H1 (cell line): ENCODE measurements at regions not wholly inside any gene's neighbourhood (a gene's known extent, or its start where the extent isn't known, plus 50 kb on each side); places are given as distances from the start of the nearest gene placed in this dataset.

Experiments used
- CTCF ChIA-PET: fragments of 300-600 bp; sonication (Branson Sonifier 250); formaldehyde crosslinking; loops from one replicate; lab custom pipeline; 2021; ENCODE audit not compliant: partially characterized antibody; lab: Charles Lee
- POLR2A ChIA-PET: fragments of 300-600 bp; sonication (Branson Sonifier 250); formaldehyde crosslinking; loops from one replicate; lab custom pipeline; 2021; ENCODE audit warnings: inconsistent platforms; ENCODE audit not compliant: partially characterized antibody; lab: Charles Lee
- DNase-seq, 2 experiments: peaks; one replicate each; pipeline versions ENCODE4 v3.0.0 to v3.0.0-alpha.2; 2010 to 2022; ENCODE audit warnings: low spot score in 2 of 2, low read depth in 1 of 2, mixed read lengths in 1 of 2
- FAIRE-seq: peaks from 2 replicates; lab custom pipeline; 2011; peaks lifted over from hg19 to GRCh38; lab: Jason Lieb, UNC
- H2AFZ ChIP-seq: 2 replicates; pipeline ENCODE4 v1.8.1; 2012; ENCODE audit warnings: low read length, inconsistent platforms
- H2AK5ac ChIP-seq: 2 replicates; pipeline ENCODE4 v1.6.1; 2013; ENCODE audit warnings: low read depth, low read length
- H2BK120ac ChIP-seq: replicated peaks from 2 replicates; pipeline ENCODE3; 2013; ENCODE audit warnings: low read depth, low read length, inconsistent platforms
- H2BK12ac ChIP-seq: 2 replicates; pipeline ENCODE4 v1.6.1; 2013; ENCODE audit warnings: low read depth, low read length
- H2BK15ac ChIP-seq: 2 replicates; pipeline ENCODE4 v1.6.1; 2013; ENCODE audit warnings: low read length
- H2BK20ac ChIP-seq: 2 replicates; pipeline ENCODE4 v1.6.1; 2013; ENCODE audit warnings: low read length
- H2BK5ac ChIP-seq: 2 replicates; pipeline ENCODE4 v1.6.1; 2013; ENCODE audit warnings: low read depth, low read length
- H3K14ac ChIP-seq: 2 replicates; pipeline ENCODE4 v1.6.1; 2013; ENCODE audit warnings: inconsistent platforms; ENCODE audit not compliant: insufficient read length
- H3K18ac ChIP-seq: 2 replicates; pipeline ENCODE4 v1.6.1; 2013; ENCODE audit warnings: low read length; ENCODE audit errors: extremely low read depth
- H3K23ac ChIP-seq: 2 replicates; pipeline ENCODE4 v1.6.1; 2013; ENCODE audit warnings: inconsistent platforms; ENCODE audit not compliant: insufficient read length
- H3K23me2 ChIP-seq: 2 replicates; pipeline ENCODE4 v1.6.1; 2013; ENCODE audit warnings: low read depth, low read length
- H3K27ac ChIP-seq: 2 replicates; pipeline ENCODE4 v1.6.1; 2011; ENCODE audit warnings: low read depth, low read length, inconsistent platforms
- H3K27me3 ChIP-seq, 4 experiments: replicated peaks in 1 of 4; 1 replicate in 1 of 4; 2 replicates in 3 of 4; pipeline versions ENCODE4 v1.6.1 to v1.8.1; 2011 to 2013; ENCODE audit warnings: low read length in 3 of 4, mild to moderate bottlenecking in 3 of 4, inconsistent platforms in 2 of 4, mixed read lengths in 2 of 4, moderate library complexity in 1 of 4; ENCODE audit not compliant: control insufficient read depth in 3 of 4, insufficient read depth in 3 of 4; ENCODE audit errors: extremely low read depth in 1 of 4
- H3K36me3 ChIP-seq, 4 experiments: 2 replicates each; pipeline versions ENCODE4 v1.6.1 to v1.8.1; 2011 to 2013; ENCODE audit warnings: mild to moderate bottlenecking in 4 of 4, low read length in 3 of 4, moderate library complexity in 2 of 4, control low read depth in 1 of 4, inconsistent platforms in 1 of 4; ENCODE audit not compliant: insufficient read depth in 4 of 4, control insufficient read depth in 2 of 4
- H3K4ac ChIP-seq: replicated peaks from 2 replicates; pipeline ENCODE3; 2013; ENCODE audit warnings: low read length, low read depth, mixed read lengths, inconsistent platforms; ENCODE audit not compliant: insufficient read length
- H3K4me1 ChIP-seq, 4 experiments: replicated peaks in 1 of 4; 1 replicate in 1 of 4; 2 replicates in 3 of 4; pipeline versions ENCODE4 v1.6.1 to v1.8.1; 2011 to 2013; ENCODE audit warnings: low read length in 3 of 4, inconsistent platforms in 2 of 4, mixed read lengths in 1 of 4; ENCODE audit not compliant: insufficient read depth in 4 of 4, control insufficient read depth in 3 of 4
- H3K4me2 ChIP-seq, 2 experiments: 2 replicates each; pipeline versions ENCODE4 v1.6.1 to v1.8.1; 2011 to 2013; ENCODE audit warnings: low read depth in 2 of 2, low read length in 2 of 2, control low read depth in 1 of 2, inconsistent platforms in 1 of 2, mild to moderate bottlenecking in 1 of 2; ENCODE audit not compliant: insufficient read depth in 1 of 2
- H3K4me3 ChIP-seq, 4 experiments: fragments of 200-600, 300-600 bp in 1 of 4; sonication (generic), shearing (Covaris generic), sonication (Bioruptor Twin) in 1 of 4; 2 replicates each; pipeline versions ENCODE4 v1.5.1 to v1.8.1; 2011 to 2016; ENCODE audit warnings: low read length in 4 of 4, low read depth in 3 of 4, control low read depth in 2 of 4, inconsistent platforms in 2 of 4, mild to moderate bottlenecking in 2 of 4, mixed read lengths in 1 of 4, moderate library complexity in 1 of 4; ENCODE audit not compliant: insufficient read depth in 2 of 4; ENCODE audit errors: extremely low read depth in 1 of 4
- H3K56ac ChIP-seq: replicated peaks from 2 replicates; pipeline ENCODE3; 2013; ENCODE audit warnings: low read depth, mild to moderate bottlenecking, mixed read lengths, low read length, inconsistent platforms; ENCODE audit not compliant: insufficient read length
- H3K79me1 ChIP-seq: 2 replicates; pipeline ENCODE4 v1.6.1; 2013; ENCODE audit warnings: low read depth, low read length, control low read depth
- H3K79me2 ChIP-seq, 2 experiments: 2 replicates each; pipeline versions ENCODE4 v1.6.1 to v1.8.1; 2012 to 2013; ENCODE audit warnings: low read length in 2 of 2, mild to moderate bottlenecking in 2 of 2, inconsistent platforms in 1 of 2; ENCODE audit not compliant: insufficient read depth in 2 of 2, control insufficient read depth in 1 of 2
- H3K9ac ChIP-seq, 4 experiments: replicated peaks in 1 of 4; 1 replicate in 1 of 4; 2 replicates in 3 of 4; pipeline versions ENCODE4 v1.6.1 to v1.8.1; 2011 to 2013; ENCODE audit warnings: low read depth in 3 of 4, low read length in 3 of 4, control low read depth in 2 of 4, mild to moderate bottlenecking in 2 of 4, moderate library complexity in 2 of 4, inconsistent platforms in 1 of 4; ENCODE audit errors: extremely low read depth in 1 of 4
- H3K9me3 ChIP-seq, 2 experiments: 2 replicates each; pipeline versions ENCODE4 v1.6.1 to v1.8.1; 2012 to 2013; ENCODE audit warnings: mild to moderate bottlenecking in 2 of 2, moderate library complexity in 2 of 2, control low read depth in 1 of 2, inconsistent platforms in 1 of 2, low read depth in 1 of 2, low read length in 1 of 2, mixed read lengths in 1 of 2; ENCODE audit not compliant: insufficient read depth in 2 of 2
- H4K20me1 ChIP-seq, 2 experiments: replicated peaks in 1 of 2; 2 replicates each; pipeline versions ENCODE3 to v1.8.1; 2011 to 2013; ENCODE audit warnings: inconsistent platforms in 2 of 2, low read length in 2 of 2, mild to moderate bottlenecking in 1 of 2; ENCODE audit not compliant: insufficient read depth in 2 of 2, control insufficient read depth in 1 of 2
- H4K5ac ChIP-seq: 2 replicates; pipeline ENCODE4 v1.6.1; 2013; ENCODE audit warnings: low read length, low read depth, mixed read lengths, inconsistent platforms; ENCODE audit not compliant: insufficient read length
- H4K8ac ChIP-seq: 2 replicates; pipeline ENCODE4 v1.8.0; 2013; ENCODE audit warnings: mild to moderate bottlenecking, moderate library complexity, low read length, inconsistent platforms; ENCODE audit not compliant: insufficient read depth; ENCODE audit errors: extremely low read depth
- H4K91ac ChIP-seq: replicated peaks from 2 replicates; pipeline ENCODE3; 2013; ENCODE audit warnings: low read length, mixed read lengths, inconsistent platforms; ENCODE audit not compliant: insufficient read length
- BCL11A ChIP-seq, 2 experiments: IDR thresholded peaks; one replicate each; pipeline ENCODE4 v1.6.1; 2011; ENCODE audit warnings: low read depth in 2 of 2, low read length in 2 of 2, mild to moderate bottlenecking in 2 of 2
- CBX5 ChIP-seq: fragments of 300-800, 300-1000 bp; sonication (generic); IDR thresholded peaks from 2 replicates; pipeline ENCODE4 v1.7.1; 2016; ENCODE audit warnings: antibody characterized with exemption, low read length, low read depth
- CTCF ChIP-seq, 3 experiments: IDR thresholded peaks; 1 replicate in 2 of 3; 2 replicates in 1 of 3; pipeline versions ENCODE4 v1.5.1 to v1.6.1; 2011; ENCODE audit warnings: low read length in 3 of 3, mild to moderate bottlenecking in 3 of 3, inconsistent platforms in 2 of 3, low read depth in 1 of 3, moderate library complexity in 1 of 3; ENCODE audit not compliant: insufficient read depth in 1 of 3; ENCODE audit errors: control extremely low read depth in 1 of 3
- KDM5A ChIP-seq: fragments of 200-600 bp; IDR thresholded peaks from 2 replicates; pipeline ENCODE4 v1.7.1; 2012; ENCODE audit warnings: mild to moderate bottlenecking, low read length, inconsistent platforms, mixed read lengths
- MAFK ChIP-seq: IDR thresholded peaks from 2 replicates; pipeline ENCODE4 v1.6.1; 2012; ENCODE audit warnings: low read depth, mild to moderate bottlenecking, improper control_type of control experiment, low read length
- RBBP5 ChIP-seq: IDR thresholded peaks from 2 replicates; pipeline ENCODE4 v1.7.1; 2012; ENCODE audit warnings: low read depth, mild to moderate bottlenecking, inconsistent platforms, low read length, moderate library complexity, borderline replicate concordance
- SIRT6 ChIP-seq: IDR thresholded peaks from one replicate; pipeline ENCODE4 v1.7.1; 2012; ENCODE audit warnings: low read length, inconsistent platforms
- SP2 ChIP-seq: IDR thresholded peaks from 2 replicates; pipeline ENCODE4 v1.6.1; 2012; ENCODE audit warnings: mild to moderate bottlenecking, low read length, inconsistent platforms
- SRF ChIP-seq: IDR thresholded peaks from 2 replicates; pipeline ENCODE4 v1.6.1; 2011; ENCODE audit warnings: mild to moderate bottlenecking, low read depth, low read length, moderate library complexity
- TEAD4 ChIP-seq: IDR thresholded peaks from 2 replicates; pipeline ENCODE4 v1.6.1; 2012; ENCODE audit warnings: low read depth, low read length, inconsistent platforms, mixed read lengths
- WGBS, 2 experiments: shearing (Covaris generic) in 1 of 2; methylation state at CpG; one replicate each; pipeline versions ENCODE4 v1.1.6 to v1.1.7; 2013 to 2015; ENCODE audit warnings: low lambda C conversion rate in 2 of 2, mixed read lengths in 2 of 2, inconsistent platforms in 1 of 2, low coverage in 1 of 2, missing lambda C conversion rate in 1 of 2; ENCODE audit not compliant: insufficient replicate concordance in 2 of 2, insufficient coverage in 1 of 2, insufficient read length in 1 of 2; ENCODE audit errors: extremely low coverage in 1 of 2, missing lambda C conversion rate in 1 of 2; 5-methylcytosine and 5-hydroxymethylcytosine counted together
- TF ChIP-seq, protein P1 (sequence below): IDR thresholded peaks from 2 replicates; pipeline ENCODE4 v1.6.1; 2012; ENCODE audit warnings: inconsistent platforms

- H3K23me2 ChIP-seq = no peaks in the 10 kb centered on the region
- no peak overlapping the region for H3K18ac ChIP-seq
- 76% methylated on average over 4 of the region's 4 CpGs; no CpG with 5 or more reads in 1 of the 2 experiments for WGBS, 2 experiments
- no peak overlapping the region for H3K56ac ChIP-seq
- H4K91ac ChIP-seq = no peak overlapping the region
- FAIRE-seq = no peak
- no peaks in the 10 kb centered on the region for H3K36me3 ChIP-seq
- H3K4ac ChIP-seq = no peak overlapping the region
- no peak overlapping the region for H2AK5ac ChIP-seq
- DNase-seq = no peak
- H3K4me3 ChIP-seq = no peak overlapping the region
- H2BK5ac ChIP-seq = no peak overlapping the region
- 0 out of 4 replicates have a peak, but pooled peaks cover 0 to 2% of the 10 kb centered on the region in 2 experiments for H3K9me3 ChIP-seq
- no peak overlapping the region for H3K4me2 ChIP-seq
- H2BK120ac ChIP-seq = no peak overlapping the region
- H3K27me3 ChIP-seq = no peaks in the 10 kb centered on the region
- no peaks in the 10 kb centered on the region for H3K79me2 ChIP-seq
- H3K23ac ChIP-seq = no peak overlapping the region
- no peak overlapping the region for H2BK15ac ChIP-seq
- no peak overlapping the region for H2BK20ac ChIP-seq
- no peak overlapping the region for H3K9ac ChIP-seq
- no peak overlapping the region for H2BK12ac ChIP-seq
- POLR2A ChIA-PET = no interaction called here
- no peak overlapping the region for H3K27ac ChIP-seq
- no peak overlapping the region for H4K5ac ChIP-seq
- no peak overlapping the region for H4K8ac ChIP-seq
- H2AFZ ChIP-seq = no peak overlapping the region
- H3K14ac ChIP-seq = no peak overlapping the region
- H3K4me1 ChIP-seq = peaks cover 0 to 3% (median 1%) of the 10 kb centered on the region in 4 experiments; a peak in 2 of 7 replicates
- CTCF ChIA-PET = interaction anchor here (0.7 to 35.5 kb wide), 7 partner anchors 10 to 181 kb away, joined by 3 to 992 read pairs (median 4); no protein-coding TSS in a partner anchor
- peaks cover 0 to 2% of the 10 kb centered on the region in 2 experiments for H4K20me1 ChIP-seq
- no peaks in the 10 kb centered on the region for H3K79me1 ChIP-seq
- TF ChIP-seq, protein P1, sequence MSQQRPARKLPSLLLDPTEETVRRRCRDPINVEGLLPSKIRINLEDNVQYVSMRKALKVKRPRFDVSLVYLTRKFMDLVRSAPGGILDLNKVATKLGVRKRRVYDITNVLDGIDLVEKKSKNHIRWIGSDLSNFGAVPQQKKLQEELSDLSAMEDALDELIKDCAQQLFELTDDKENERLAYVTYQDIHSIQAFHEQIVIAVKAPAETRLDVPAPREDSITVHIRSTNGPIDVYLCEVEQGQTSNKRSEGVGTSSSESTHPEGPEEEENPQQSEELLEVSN = no peak
- TF ChIP-seq TEAD4 (no peak), SRF (no peak), SIRT6 (no peak), KDM5A (no peak), BCL11A (IDR thresholded peaks at IDR 0.05; ENCODE audit: low read depth in 2 of 2, low read length in 2 of 2) (no peak), RBBP5 (no peak), CBX5 (no peak), CTCF (IDR thresholded peaks at IDR 0.05; ENCODE audit: control extremely low read depth in 1 of 3, insufficient read depth in 1 of 3, low read depth in 1 of 3, low read length in 3 of 3) (no peak), MAFK (no peak), SP2 (no peak)
Observed at GRCh38 chr10:69733791-69734261, 67.9 kb upstream of the COL13A1 start.
